Subcutaneous abdominal adipose tissue (tissue), 5 donors: ENCODE measurements at regions not wholly inside any gene's neighbourhood (a gene's known extent, or its start where the extent isn't known, plus 50 kb on each side); places are given as distances from the start of the nearest gene placed in this dataset.
"Not testable (repeated sequence)": the region's sequence is repeated elsewhere in the genome, so short reads cannot be mapped to it uniquely, and the experiment has no call there.

Experiments
- H3K27ac ChIP-seq: one replicate; pipeline ENCODE4 v1.7.0; 2013; ENCODE audit warnings: low read depth, mild to moderate bottlenecking, inconsistent platforms, low read length, moderate library complexity
- H3K27me3 ChIP-seq, 5 donors: one replicate each; pipeline ENCODE4 v1.7.0; 2013; ENCODE audit warnings: low read length in 5 of 5, inconsistent platforms in 1 of 5; ENCODE audit not compliant: control insufficient read depth in 5 of 5, insufficient read depth in 4 of 5
- H3K36me3 ChIP-seq, 5 donors: one replicate each; pipeline ENCODE4 v1.7.0; 2013; ENCODE audit warnings: low read length in 5 of 5; ENCODE audit not compliant: control insufficient read depth in 5 of 5, insufficient read depth in 5 of 5
- H3K4me1 ChIP-seq, 5 donors: one replicate each; pipeline ENCODE4 v1.7.0; 2013; ENCODE audit warnings: low read length in 5 of 5, mild to moderate bottlenecking in 3 of 5, moderate library complexity in 1 of 5; ENCODE audit not compliant: control insufficient read depth in 5 of 5, insufficient read depth in 5 of 5
- H3K4me3 ChIP-seq, 5 donors: one replicate each; pipeline ENCODE4 v1.7.0; 2013; ENCODE audit warnings: low read length in 5 of 5, low read depth in 1 of 5
- H3K9ac ChIP-seq, 5 donors: one replicate each; pipeline ENCODE4 v1.7.0; 2013; ENCODE audit warnings: low read length in 5 of 5, mild to moderate bottlenecking in 4 of 5, moderate library complexity in 3 of 5
- H3K9me3 ChIP-seq, 5 donors: one replicate each; pipeline ENCODE4 v1.7.0; 2013; ENCODE audit warnings: low read length in 5 of 5; ENCODE audit not compliant: control insufficient read depth in 5 of 5
- donor health status: healthy.
- donor health status: healthy.
- donor health status: healthy.
- donor health status: healthy.
- donor health status: healthy.

GRCh38 chr18:56431551-56431950, 206.8 kb downstream of the TXNL1 start:
- Histone ChIP-seq H3K36me3 (no peaks in the 10 kb centered on the region), H3K9ac (no peak overlapping the region), H3K4me3 (no peak overlapping the region), H3K9me3 (peaks cover 0 to 13% (median 2%) of the 10 kb centered on the region in 5 donors), H3K27ac (no peak overlapping the region), H3K27me3 (no peaks in the 10 kb centered on the region), H3K4me1 (peaks cover 0 to 6% (median 0%) of the 10 kb centered on the region in 5 donors)

DNA sequence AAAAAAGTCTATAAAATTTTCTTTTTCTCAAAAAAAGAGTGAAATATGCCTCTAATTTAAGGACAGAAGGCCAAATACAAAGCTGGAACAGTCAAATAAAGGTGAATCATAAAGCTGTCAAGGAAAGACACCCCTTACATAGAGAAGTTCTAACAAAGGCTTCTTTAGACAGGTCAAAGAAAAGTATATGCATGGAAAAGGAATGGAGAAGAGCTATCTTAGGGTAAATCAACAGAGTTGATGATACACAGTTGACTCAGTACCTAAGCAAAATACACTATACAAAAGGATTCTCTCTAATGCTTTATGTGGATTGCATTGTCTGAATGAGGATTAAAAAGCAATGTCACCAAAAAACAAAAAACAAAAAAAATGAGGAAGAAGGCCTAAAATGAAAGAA, 214.8 kb downstream of the TXNL1 start:
- H3K9me3 ChIP-seq, result peaks cover 0 to 13% (median 2%) of the 10 kb centered on the region in 5 donors
- no peaks in the 10 kb centered on the region for H3K4me1 ChIP-seq
- no peak overlapping the region for H3K27ac ChIP-seq
- no peaks in the 10 kb centered on the region for H3K36me3 ChIP-seq
- H3K27me3 ChIP-seq, result no peaks in the 10 kb centered on the region
- no peak overlapping the region for H3K4me3 ChIP-seq
- H3K9ac ChIP-seq, result no peak overlapping the region

- H3K4me1 ChIP-seq, result no peaks in the 10 kb centered on the region
- no peaks in the 10 kb centered on the region for H3K9me3 ChIP-seq
- H3K4me3 ChIP-seq, result no peak overlapping the region
Observed at GRCh38 chr18:56421647-56422046, 216.7 kb downstream of the TXNL1 start.

GRCh38 chr18:56420868-56421267, 217.5 kb downstream of the TXNL1 start:
- H3K9me3 ChIP-seq, H3K4me3 ChIP-seq: not testable (repeated sequence)

More at GRCh38 chr18:56421647-56422046, 216.7 kb downstream of the TXNL1 start:
- Histone ChIP-seq H3K9ac (no peak overlapping the region), H3K27me3 (no peaks in the 10 kb centered on the region), H3K36me3 (no peaks in the 10 kb centered on the region), H3K27ac (no peak overlapping the region)

DNA sequence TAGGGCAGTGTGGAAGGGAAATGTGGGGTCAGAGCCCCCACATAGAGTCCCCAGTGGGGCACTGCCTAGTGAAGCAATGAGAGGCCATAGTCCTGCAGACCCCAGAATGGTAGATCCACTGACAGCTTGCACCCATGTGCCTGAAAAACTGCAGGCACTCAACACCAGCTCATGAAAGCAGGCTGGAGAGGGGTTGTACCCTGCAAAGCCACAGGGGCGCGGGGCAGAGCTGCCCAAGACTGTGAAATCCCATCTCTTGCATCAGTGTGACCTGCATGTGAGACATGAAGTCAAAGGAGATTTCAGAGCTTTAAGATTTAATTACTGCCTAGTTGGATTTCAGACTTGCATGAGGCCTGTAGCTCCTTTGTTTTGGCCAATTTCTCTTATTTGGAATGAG, 224.0 kb downstream of the TXNL1 start:
- Histone ChIP-seq H3K27ac (no peak overlapping the region), H3K9ac (no peak overlapping the region), H3K4me1 (no peaks in the 10 kb centered on the region), H3K27me3 (no peaks in the 10 kb centered on the region), H3K36me3 (no peaks in the 10 kb centered on the region), H3K9me3 (peaks cover 0 to 4% (median 0%) of the 10 kb centered on the region in 5 donors), H3K4me3 (no peak overlapping the region)

More at GRCh38 chr18:56420868-56421267, 217.5 kb downstream of the TXNL1 start:
- H3K9ac ChIP-seq, H3K27ac ChIP-seq, H3K27me3 ChIP-seq, H3K36me3 ChIP-seq, H3K4me1 ChIP-seq: not testable (repeated sequence)

- peaks cover 0 to 4% (median 0%) of the 10 kb centered on the region in 5 donors for H3K9me3 ChIP-seq
- no peaks in the 10 kb centered on the region for H3K27me3 ChIP-seq
- H3K27ac ChIP-seq, result no peak overlapping the region
- H3K4me3 ChIP-seq, result no peak overlapping the region
- no peaks in the 10 kb centered on the region for H3K4me1 ChIP-seq
- H3K9ac ChIP-seq, result no peak overlapping the region
- H3K36me3 ChIP-seq, result no peaks in the 10 kb centered on the region
Observed at GRCh38 chr18:56413862-56414261, 224.5 kb downstream of the TXNL1 start.

GRCh38 chr18:56412951-56413350, 225.4 kb downstream of the TXNL1 start:
- H3K9me3 ChIP-seq, result peaks cover 0 to 4% (median 0%) of the 10 kb centered on the region in 5 donors
- H3K4me1 ChIP-seq, result no peaks in the 10 kb centered on the region
- no peaks in the 10 kb centered on the region for H3K27me3 ChIP-seq
- no peak overlapping the region for H3K27ac ChIP-seq
- no peak overlapping the region for H3K9ac ChIP-seq
- H3K4me3 ChIP-seq, result no peak overlapping the region
- no peaks in the 10 kb centered on the region for H3K36me3 ChIP-seq

- Histone ChIP-seq H3K4me3 (no peak overlapping the region), H3K9me3 (peaks cover 0 to 4% (median 0%) of the 10 kb centered on the region in 5 donors), H3K27me3 (no peaks in the 10 kb centered on the region), H3K36me3 (no peaks in the 10 kb centered on the region), H3K9ac (no peak overlapping the region), H3K4me1 (no peaks in the 10 kb centered on the region), H3K27ac (no peak overlapping the region)
Observed at GRCh38 chr18:56409736-56410135, 228.7 kb downstream of the TXNL1 start.

GRCh38 chr18:56407646-56408180, 230.7 kb downstream of the TXNL1 start:
- H3K9ac ChIP-seq, result no peak overlapping the region
- no peaks in the 10 kb centered on the region for H3K4me1 ChIP-seq
- no peaks in the 10 kb centered on the region for H3K36me3 ChIP-seq
- no peak overlapping the region for H3K4me3 ChIP-seq
- no peak overlapping the region for H3K27ac ChIP-seq
- no peaks in the 10 kb centered on the region for H3K27me3 ChIP-seq
- peaks cover 0 to 3% (median 0%) of the 10 kb centered on the region in 5 donors for H3K9me3 ChIP-seq

GRCh38 chr18:56402872-56403516, 235.4 kb downstream of the TXNL1 start:
- no peaks in the 10 kb centered on the region for H3K27me3 ChIP-seq
- peak overlapping the region; percentile 42 for H3K27ac ChIP-seq
- no peaks in the 10 kb centered on the region for H3K36me3 ChIP-seq
- H3K9me3 ChIP-seq, result peaks cover 0 to 3% (median 0%) of the 10 kb centered on the region in 5 donors
- no peak overlapping the region for H3K9ac ChIP-seq
- no peaks in the 10 kb centered on the region for H3K4me1 ChIP-seq
- no peak overlapping the region for H3K4me3 ChIP-seq
